ENCODE measurements at regions not wholly inside any gene's neighbourhood (a gene's known extent, or its start where the extent isn't known, plus 50 kb on each side); places are given as distances from the start of the nearest gene placed in this dataset.

- TF ChIP-seq CTCF (IDR thresholded peaks at IDR 0.05; ENCODE audit: extremely low read depth, insufficient read depth, missing control alignments): no peak
- in situ Hi-C loops (cut with MboI; ENCODE audit: low pct_unique_long_range_greater_than_20kb, low sequenced_read_pairs, unreplicated experiment): no loop called here
- no peak for DNase-seq (ENCODE audit: low spot score)
Observed at GRCh38 chr5:98106116-98107031, 667.1 kb upstream of the RGMB start.

DNA sequence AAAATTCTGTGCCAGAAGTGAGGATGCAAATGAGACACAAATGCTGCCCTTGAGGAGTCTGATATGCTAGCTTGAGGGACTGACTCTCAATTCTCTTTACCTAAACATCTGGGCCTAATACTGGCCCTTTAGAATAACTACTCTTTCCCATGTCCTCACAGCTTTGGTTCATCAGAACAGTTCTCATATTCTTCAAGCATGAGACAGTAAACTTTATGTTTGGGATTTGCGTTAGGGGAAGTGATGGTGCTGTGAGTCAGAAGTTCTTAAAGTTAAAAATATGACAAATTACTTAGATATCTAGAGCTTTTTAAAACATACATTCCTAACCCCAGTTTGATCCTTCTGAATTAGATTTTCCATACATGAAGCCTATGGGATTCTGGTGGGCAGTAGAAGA is 665.0 kb upstream of the RGMB start:
- in situ Hi-C loops (cut with MboI; ENCODE audit: low pct_unique_long_range_greater_than_20kb, low sequenced_read_pairs, unreplicated experiment): no loop called here
- TF ChIP-seq CTCF (IDR thresholded peaks at IDR 0.05; ENCODE audit: extremely low read depth, insufficient read depth, missing control alignments): no peak
- DNase-seq (ENCODE audit: low spot score): no peak

DNA sequence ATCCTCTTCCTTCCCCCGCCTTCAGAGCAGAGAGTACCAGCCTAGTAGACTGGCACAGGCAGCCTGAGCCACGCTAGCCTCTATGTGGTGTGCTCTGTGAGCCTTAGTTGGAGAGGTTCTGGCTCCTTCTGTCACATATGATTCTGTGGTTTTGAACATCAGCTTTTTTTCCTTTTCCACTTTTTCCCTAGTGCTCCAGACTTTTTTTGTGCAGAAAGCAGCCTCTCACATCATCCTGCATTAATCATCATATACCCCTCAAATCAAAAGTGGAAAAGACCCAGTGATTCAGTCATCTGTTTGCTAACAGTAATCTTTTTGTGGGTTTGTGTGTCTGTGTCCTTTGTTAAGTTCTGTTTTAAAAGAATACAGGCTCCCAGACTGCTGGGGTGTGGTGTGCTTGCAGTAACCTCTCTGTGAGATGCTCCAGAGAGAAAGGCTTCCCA is 663.9 kb upstream of the RGMB start:
- TF ChIP-seq CTCF (IDR thresholded peaks at IDR 0.05; ENCODE audit: extremely low read depth, insufficient read depth, missing control alignments): no peak
- DNase-seq (ENCODE audit: low spot score): no peak
- in situ Hi-C loops (cut with MboI; ENCODE audit: low pct_unique_long_range_greater_than_20kb, low sequenced_read_pairs, unreplicated experiment): no loop called here

DNA sequence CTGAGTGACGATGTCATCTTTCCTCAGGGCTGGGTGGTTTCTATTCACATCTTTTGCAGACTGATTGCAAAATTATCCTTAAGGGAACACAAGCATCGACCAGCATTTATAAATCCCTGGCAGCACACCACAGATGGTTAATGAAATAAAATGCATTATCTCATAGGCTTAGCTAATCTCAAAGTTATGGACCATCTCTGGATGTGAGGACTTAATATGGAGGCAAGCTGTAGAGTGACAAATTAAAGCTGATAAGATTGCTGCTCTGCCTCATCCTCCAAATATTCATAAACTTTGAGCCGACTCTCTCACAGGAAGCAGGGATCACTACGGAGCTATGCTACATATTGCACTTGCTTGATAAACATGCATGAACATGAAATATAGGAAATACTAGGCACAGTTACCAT is 663.2 kb upstream of the RGMB start:
- DNase-seq (ENCODE audit: low spot score): no peak
- no peak for TF ChIP-seq CTCF (IDR thresholded peaks at IDR 0.05; ENCODE audit: extremely low read depth, insufficient read depth, missing control alignments)
- in situ Hi-C loops (cut with MboI; ENCODE audit: low pct_unique_long_range_greater_than_20kb, low sequenced_read_pairs, unreplicated experiment): no loop called here

GRCh38 chr5:98110791-98111190 is 662.7 kb upstream of the RGMB start:
- TF ChIP-seq CTCF (IDR thresholded peaks at IDR 0.05; ENCODE audit: extremely low read depth, insufficient read depth, missing control alignments): no peak
- no peak for DNase-seq (ENCODE audit: low spot score)
- in situ Hi-C loops (cut with MboI; ENCODE audit: low pct_unique_long_range_greater_than_20kb, low sequenced_read_pairs, unreplicated experiment): no loop called here

DNA sequence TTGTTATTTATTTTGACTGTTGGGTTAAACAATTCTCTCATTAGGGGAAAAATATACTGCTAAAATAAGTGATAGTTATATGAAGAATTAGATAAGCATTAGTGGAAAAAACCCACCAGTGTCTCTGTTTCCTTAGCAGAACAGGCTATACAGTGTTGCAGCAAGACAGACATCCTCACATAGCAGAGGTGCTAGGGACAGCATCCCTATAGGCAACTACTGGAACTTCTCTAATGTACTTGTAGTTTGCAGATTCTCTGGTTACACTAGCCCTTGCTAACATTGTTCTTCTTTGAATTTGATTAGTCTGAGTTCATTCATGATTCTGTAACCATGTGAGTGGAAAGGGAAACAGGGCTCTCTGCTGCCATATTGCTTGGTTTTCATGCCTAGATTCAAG is 661.8 kb upstream of the RGMB start:
- in situ Hi-C loops (cut with MboI; ENCODE audit: low pct_unique_long_range_greater_than_20kb, low sequenced_read_pairs, unreplicated experiment): no loop called here
- no peak for TF ChIP-seq CTCF (IDR thresholded peaks at IDR 0.05; ENCODE audit: extremely low read depth, insufficient read depth, missing control alignments)
- DNase-seq (ENCODE audit: low spot score): no peak

Data from GM13977 (cell line).